Astrocyte (in vitro differentiated cells and primary cell): ENCODE measurements at regions not wholly inside any gene's neighbourhood (a gene's known extent, or its start where the extent isn't known, plus 50 kb on each side); places are given as distances from the start of the nearest gene placed in this dataset.

ENCODE experiments used
- DNase-seq: peaks from one replicate; pipeline ENCODE4 v3.0.0-alpha.2; 2010; ENCODE audit warnings: low read depth
- FAIRE-seq: peaks from 2 replicates; lab custom pipeline; 2011; peaks lifted over from hg19 to GRCh38; lab: Jason Lieb, UNC
- H2AFZ ChIP-seq: 2 replicates; pipeline ENCODE4 v1.6.0; 2012; ENCODE audit warnings: low read depth, low read length, inconsistent platforms
- H3K27ac ChIP-seq: 2 replicates; pipeline ENCODE4 v1.5.1; 2011; ENCODE audit warnings: low read depth, low read length, inconsistent platforms
- H3K27me3 ChIP-seq: 2 replicates; pipeline ENCODE4 v1.6.0; 2011; ENCODE audit warnings: low read length, inconsistent platforms; ENCODE audit not compliant: insufficient read depth
- H3K36me3 ChIP-seq: 2 replicates; pipeline ENCODE4 v1.5.1; 2011; ENCODE audit warnings: low read length, inconsistent platforms; ENCODE audit not compliant: insufficient read depth
- H3K4me1 ChIP-seq: 2 replicates; pipeline ENCODE4 v1.5.1; 2011; ENCODE audit warnings: low read length, inconsistent platforms; ENCODE audit not compliant: insufficient read depth
- H3K4me2 ChIP-seq: 2 replicates; pipeline ENCODE4 v1.6.0; 2012; ENCODE audit warnings: low read length, inconsistent platforms
- H3K4me3 ChIP-seq: 2 replicates; pipeline ENCODE4 v1.5.1; 2011; ENCODE audit warnings: low read depth, mild to moderate bottlenecking, low read length, inconsistent platforms; ENCODE audit not compliant: insufficient read depth
- H3K79me2 ChIP-seq: 2 replicates; pipeline ENCODE4 v1.6.0; 2012; ENCODE audit warnings: mild to moderate bottlenecking, low read length, inconsistent platforms; ENCODE audit not compliant: insufficient read depth
- H3K9ac ChIP-seq: 2 replicates; pipeline ENCODE4 v1.6.0; 2012; ENCODE audit warnings: mild to moderate bottlenecking, low read length, inconsistent platforms
- H3K9me3 ChIP-seq: 2 replicates; pipeline ENCODE4 v1.5.1; 2012; ENCODE audit warnings: low read depth, mild to moderate bottlenecking, low read length, inconsistent platforms; ENCODE audit not compliant: insufficient read depth
- H4K20me1 ChIP-seq: 2 replicates; pipeline ENCODE4 v1.6.0; 2012; ENCODE audit warnings: low read length, inconsistent platforms; ENCODE audit not compliant: insufficient read depth
- H3K27ac Mint-ChIP-seq: one replicate; pipeline ENCODE4 v1.8.0; 2021; ENCODE audit warnings: mild to moderate bottlenecking, mixed read lengths; ENCODE audit not compliant: unreplicated experiment
- H3K27me3 Mint-ChIP-seq: one replicate; pipeline ENCODE4 v1.8.0; 2021; ENCODE audit warnings: low read depth, mixed read lengths; ENCODE audit not compliant: unreplicated experiment
- H3K36me3 Mint-ChIP-seq: one replicate; pipeline ENCODE4 v1.8.0; 2021; ENCODE audit warnings: low read depth, mixed read lengths; ENCODE audit not compliant: unreplicated experiment
- H3K4me1 Mint-ChIP-seq: one replicate; pipeline ENCODE4 v1.8.0; 2021; ENCODE audit warnings: low read depth, mixed read lengths; ENCODE audit not compliant: unreplicated experiment
- H3K4me3 Mint-ChIP-seq: one replicate; pipeline ENCODE4 v1.8.0; 2021; ENCODE audit warnings: mild to moderate bottlenecking, moderate library complexity, mixed read lengths; ENCODE audit not compliant: unreplicated experiment
- H3K9me3 Mint-ChIP-seq: one replicate; pipeline ENCODE4 v1.8.0; 2021; ENCODE audit warnings: mild to moderate bottlenecking, mixed read lengths; ENCODE audit not compliant: unreplicated experiment
- CTCF ChIP-seq: IDR thresholded peaks from 2 replicates; pipeline ENCODE4 v1.5.1; 2011; ENCODE audit warnings: low read depth, mild to moderate bottlenecking, inconsistent platforms, low read length, moderate library complexity; ENCODE audit not compliant: insufficient read depth
- EZH2 ChIP-seq: IDR thresholded peaks from 2 replicates; pipeline ENCODE4 v1.6.1; 2012; ENCODE audit warnings: mild to moderate bottlenecking, low read length, inconsistent platforms; ENCODE audit not compliant: insufficient read depth

GRCh38 chr2:150292192-150292591, 195.3 kb downstream of the RND3 start:
- FAIRE-seq = no peak

GRCh38 chr2:150286730-150287362, 200.6 kb downstream of the RND3 start:
- TF ChIP-seq CTCF (no peak), EZH2 (no peak)
- no peaks in the 10 kb centered on the region for H3K27me3 Mint-ChIP-seq
- H3K9me3 Mint-ChIP-seq = no peaks in the 10 kb centered on the region
- Histone ChIP-seq H3K9ac (no peak overlapping the region), H3K36me3 (no peaks in the 10 kb centered on the region), H3K27ac (no peak overlapping the region), H2AFZ (no peak overlapping the region), H3K79me2 (no peaks in the 10 kb centered on the region), H3K4me3 (no peak overlapping the region), H4K20me1 (no peaks in the 10 kb centered on the region), H3K9me3 (no peaks in the 10 kb centered on the region), H3K27me3 (no peaks in the 10 kb centered on the region), H3K4me1 (no peaks in the 10 kb centered on the region), H3K4me2 (no peak overlapping the region)
- no peak overlapping the region for H3K27ac Mint-ChIP-seq
- FAIRE-seq = peak; percentile 73
- peak; percentile 15 for DNase-seq
- no peaks in the 10 kb centered on the region for H3K36me3 Mint-ChIP-seq
- H3K4me1 Mint-ChIP-seq = peaks cover 14% of the 10 kb centered on the region
- H3K4me3 Mint-ChIP-seq = no peak overlapping the region

More at GRCh38 chr2:150292192-150292591, 195.3 kb downstream of the RND3 start:
- no peak overlapping the region for H3K9ac ChIP-seq
- H3K27me3 ChIP-seq = no peaks in the 10 kb centered on the region
- H3K4me1 Mint-ChIP-seq = peaks cover 5% of the 10 kb centered on the region
- H3K9me3 ChIP-seq = no peaks in the 10 kb centered on the region
- H3K36me3 Mint-ChIP-seq = no peaks in the 10 kb centered on the region
- H3K79me2 ChIP-seq = no peaks in the 10 kb centered on the region
- no peaks in the 10 kb centered on the region for H4K20me1 ChIP-seq
- no peak overlapping the region for H3K27ac ChIP-seq
- H3K4me3 ChIP-seq = no peak overlapping the region
- no peaks in the 10 kb centered on the region for H3K9me3 Mint-ChIP-seq
- no peak for DNase-seq
- no peak overlapping the region for H3K4me2 ChIP-seq
- peaks cover 4% of the 10 kb centered on the region for H3K4me1 ChIP-seq
- no peak overlapping the region for H3K27ac Mint-ChIP-seq
- no peaks in the 10 kb centered on the region for H3K27me3 Mint-ChIP-seq
- no peak overlapping the region for H2AFZ ChIP-seq
- no peaks in the 10 kb centered on the region for H3K36me3 ChIP-seq
- TF ChIP-seq CTCF (no peak), EZH2 (no peak)
- no peak overlapping the region for H3K4me3 Mint-ChIP-seq

- no peaks in the 10 kb centered on the region for H3K79me2 ChIP-seq
- H3K27ac ChIP-seq = no peak overlapping the region
- no peaks in the 10 kb centered on the region for H4K20me1 ChIP-seq
- H3K36me3 ChIP-seq = no peaks in the 10 kb centered on the region
- H3K4me3 ChIP-seq = no peak overlapping the region
- H3K36me3 Mint-ChIP-seq = peaks cover 2% of the 10 kb centered on the region
- H3K4me2 ChIP-seq = no peak overlapping the region
- H3K27me3 ChIP-seq = no peaks in the 10 kb centered on the region
- no peak overlapping the region for H3K4me3 Mint-ChIP-seq
- H3K27me3 Mint-ChIP-seq = peaks cover 2% of the 10 kb centered on the region
- H3K9me3 Mint-ChIP-seq = peaks cover 3% of the 10 kb centered on the region
- no peak for DNase-seq
- H3K9ac ChIP-seq = no peak overlapping the region
- H3K9me3 ChIP-seq = no peaks in the 10 kb centered on the region
- no peak for TF ChIP-seq CTCF
- H2AFZ ChIP-seq = no peak overlapping the region
- H3K4me1 Mint-ChIP-seq = peaks cover 19% of the 10 kb centered on the region
- no peaks in the 10 kb centered on the region for H3K4me1 ChIP-seq
- no peak for FAIRE-seq
- no peak overlapping the region for H3K27ac Mint-ChIP-seq
Observed at GRCh38 chr2:150284116-150284515, 203.4 kb downstream of the RND3 start.
